ENCODE measurements at regions not wholly inside any gene's neighbourhood (a gene's known extent, or its start where the extent isn't known, plus 50 kb on each side); places are given as distances from the start of the nearest gene placed in this dataset.

DNA sequence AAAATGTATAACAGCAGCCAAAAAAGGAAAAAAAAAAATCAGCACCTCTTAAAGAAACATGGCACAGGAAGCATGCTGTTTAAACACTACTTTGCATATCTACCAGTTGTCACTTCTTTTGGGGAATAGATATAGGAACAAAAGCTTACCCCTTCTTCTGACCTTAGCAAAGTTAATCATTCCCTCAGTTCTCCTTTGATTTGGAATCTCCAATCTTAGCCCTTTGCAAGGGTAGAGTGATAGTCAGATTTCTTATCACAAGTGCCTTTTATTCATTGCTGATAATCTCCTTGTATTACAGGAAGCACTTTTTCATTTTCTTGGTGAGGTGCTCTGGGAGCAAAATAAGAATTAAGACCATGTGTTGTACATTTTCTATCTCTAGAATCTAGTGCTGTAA, 1327.6 kb downstream of the OLFM4 start:
- DNase-seq (ENCODE audit: low read depth): no peak

GRCh38 chr13:54356849-54357248, 1328.2 kb downstream of the OLFM4 start:
- no peak for DNase-seq (ENCODE audit: low read depth)
- TF ChIP-seq, protein P1, sequence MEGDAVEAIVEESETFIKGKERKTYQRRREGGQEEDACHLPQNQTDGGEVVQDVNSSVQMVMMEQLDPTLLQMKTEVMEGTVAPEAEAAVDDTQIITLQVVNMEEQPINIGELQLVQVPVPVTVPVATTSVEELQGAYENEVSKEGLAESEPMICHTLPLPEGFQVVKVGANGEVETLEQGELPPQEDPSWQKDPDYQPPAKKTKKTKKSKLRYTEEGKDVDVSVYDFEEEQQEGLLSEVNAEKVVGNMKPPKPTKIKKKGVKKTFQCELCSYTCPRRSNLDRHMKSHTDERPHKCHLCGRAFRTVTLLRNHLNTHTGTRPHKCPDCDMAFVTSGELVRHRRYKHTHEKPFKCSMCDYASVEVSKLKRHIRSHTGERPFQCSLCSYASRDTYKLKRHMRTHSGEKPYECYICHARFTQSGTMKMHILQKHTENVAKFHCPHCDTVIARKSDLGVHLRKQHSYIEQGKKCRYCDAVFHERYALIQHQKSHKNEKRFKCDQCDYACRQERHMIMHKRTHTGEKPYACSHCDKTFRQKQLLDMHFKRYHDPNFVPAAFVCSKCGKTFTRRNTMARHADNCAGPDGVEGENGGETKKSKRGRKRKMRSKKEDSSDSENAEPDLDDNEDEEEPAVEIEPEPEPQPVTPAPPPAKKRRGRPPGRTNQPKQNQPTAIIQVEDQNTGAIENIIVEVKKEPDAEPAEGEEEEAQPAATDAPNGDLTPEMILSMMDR (conservative IDR thresholded peaks at IDR 0.05; ENCODE audit: low read depth, low read length): no peak

More for the DNA sequence above, 1327.6 kb downstream of the OLFM4 start:
- TF ChIP-seq, protein P1 (conservative IDR thresholded peaks at IDR 0.05; ENCODE audit: low read depth, low read length): no peak
- no peak overlapping the region for H3K4me3 ChIP-seq (ENCODE audit: low read depth, low read length)

GRCh38 chr13:54357284-54357933, 1328.8 kb downstream of the OLFM4 start:
- TF ChIP-seq, protein P1 (conservative IDR thresholded peaks at IDR 0.05; ENCODE audit: low read depth, low read length): no peak
- DNase-seq (ENCODE audit: low read depth): no peak
- no peak overlapping the region for H3K4me3 ChIP-seq (ENCODE audit: low read depth, low read length)

More at GRCh38 chr13:54356849-54357248, 1328.2 kb downstream of the OLFM4 start:
- no peak overlapping the region for H3K4me3 ChIP-seq (ENCODE audit: low read depth, low read length)

DNA sequence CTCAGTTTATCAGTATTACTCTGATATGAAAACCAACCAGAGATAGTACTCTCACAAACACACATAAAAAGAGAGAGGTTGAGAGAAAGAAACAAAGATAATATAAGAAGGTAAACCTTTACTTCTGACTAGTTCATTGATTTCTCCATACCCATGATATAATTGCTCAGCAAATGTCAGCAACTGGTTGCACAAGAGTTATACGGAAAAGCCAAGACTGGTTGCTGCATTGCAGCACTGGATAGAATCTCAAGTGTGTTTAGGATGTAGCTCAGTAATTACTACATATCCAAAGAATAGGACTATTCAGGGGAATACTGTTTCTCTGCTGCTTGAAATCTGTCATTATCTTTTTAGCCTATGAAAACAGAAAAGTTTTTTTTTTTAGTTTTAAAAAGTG, 1332.8 kb downstream of the OLFM4 start:
- TF ChIP-seq, protein P1 (conservative IDR thresholded peaks at IDR 0.05; ENCODE audit: low read depth, low read length): no peak
- no peak for DNase-seq (ENCODE audit: low read depth)
- no peak overlapping the region for H3K4me3 ChIP-seq (ENCODE audit: low read depth, low read length)

GRCh38 chr13:54366728-54367127, 1338.1 kb downstream of the OLFM4 start:
- no peak for DNase-seq (ENCODE audit: low read depth)
- no peak overlapping the region for H3K4me3 ChIP-seq (ENCODE audit: low read depth, low read length)
- TF ChIP-seq, protein P1 (conservative IDR thresholded peaks at IDR 0.05; ENCODE audit: low read depth, low read length): no peak

DNA sequence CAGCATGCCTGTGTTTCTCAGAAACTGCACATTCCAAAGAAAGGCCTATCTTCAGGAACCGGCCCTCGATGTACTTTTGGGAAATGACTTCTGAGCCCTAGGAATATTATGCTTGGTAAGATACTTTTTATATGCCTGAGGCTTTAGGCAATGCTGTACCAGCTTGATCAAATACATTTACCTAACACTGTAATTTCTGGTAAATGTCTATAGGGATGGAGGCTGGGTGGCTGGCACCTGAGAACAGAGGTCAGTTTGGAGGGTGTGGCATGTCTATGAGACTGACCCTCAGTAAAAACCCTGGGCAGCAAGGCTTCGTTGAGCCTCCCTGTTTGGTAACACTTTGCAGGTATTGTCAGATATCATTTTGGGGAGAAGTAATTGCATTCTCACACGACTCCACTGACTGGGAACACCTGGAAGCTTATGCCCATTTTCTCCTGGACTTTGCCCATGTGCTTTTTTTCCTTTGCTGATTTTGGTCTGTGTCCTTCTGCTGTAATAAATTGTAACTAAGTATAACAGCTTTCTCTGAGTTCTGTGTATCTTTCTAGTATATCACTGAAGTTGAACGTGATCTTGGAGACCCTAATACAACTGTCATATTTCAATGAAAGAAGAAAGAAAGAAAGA, 1339.1 kb downstream of the OLFM4 start:
- no peak for DNase-seq (ENCODE audit: low read depth)
- TF ChIP-seq, protein P1 (conservative IDR thresholded peaks at IDR 0.05; ENCODE audit: low read depth, low read length): no peak
- H3K4me3 ChIP-seq (ENCODE audit: low read depth, low read length): no peak overlapping the region

- TF ChIP-seq, protein P1 (conservative IDR thresholded peaks at IDR 0.05; ENCODE audit: low read depth, low read length): no peak
- no peak overlapping the region for H3K4me3 ChIP-seq (ENCODE audit: low read depth, low read length)
- no peak for DNase-seq (ENCODE audit: low read depth)
These were observed 1339.8 kb downstream of the OLFM4 start for GRCh38 chr13:54368387-54368786.

Measured in epithelial cell of proximal tubule (primary cell).